Lower leg skin (tissue), 4 donors: ENCODE measurements at regions not wholly inside any gene's neighbourhood (a gene's known extent, or its start where the extent isn't known, plus 50 kb on each side); places are given as distances from the start of the nearest gene placed in this dataset.
A peak's percentile ranks its signal among the peaks of the same experiment; 100 is the strongest.

Source experiments
- DNase-seq, 2 donors: peaks; one replicate each; pipeline ENCODE4 v3.0.0-alpha.2; 2019; ENCODE audit warnings: low spot score in 2 of 2
- H3K4me3 ChIP-seq: fragments of 200-600 bp; sonication (generic); 2 replicates; pipeline ENCODE4 v1.5.1; 2017; ENCODE audit warnings: mild to moderate bottlenecking, low read depth; ENCODE audit not compliant: poor library complexity, severe bottlenecking
- POLR2A ChIP-seq, 2 donors: fragments of 450-650 bp; IDR thresholded peaks; one replicate each; pipeline ENCODE4 v1.6.1; 2016 to 2017; ENCODE audit warnings: antibody characterized with exemption in 2 of 2, mild to moderate bottlenecking in 1 of 2, moderate library complexity in 1 of 2
- WGBS, 2 donors: methylation state at CpG; one replicate each; pipeline ENCODE4 v1.1.5; 2018; 5-methylcytosine and 5-hydroxymethylcytosine counted together
- intact Hi-C: fragments of 100-400 bp; cut with DNase I; formaldehyde crosslinking; loops from one replicate; pipeline ENCODE4 v1.15.0; 2023; ENCODE audit warnings: low total_unique reads
- TF ChIP-seq, protein P1 (sequence below), 3 donors: fragments of 450-650 bp; IDR thresholded peaks; one replicate each; pipeline ENCODE4 v1.5.1; 2016; ENCODE audit warnings: antibody characterized with exemption in 3 of 3, mild to moderate bottlenecking in 3 of 3, moderate library complexity in 2 of 3

DNA sequence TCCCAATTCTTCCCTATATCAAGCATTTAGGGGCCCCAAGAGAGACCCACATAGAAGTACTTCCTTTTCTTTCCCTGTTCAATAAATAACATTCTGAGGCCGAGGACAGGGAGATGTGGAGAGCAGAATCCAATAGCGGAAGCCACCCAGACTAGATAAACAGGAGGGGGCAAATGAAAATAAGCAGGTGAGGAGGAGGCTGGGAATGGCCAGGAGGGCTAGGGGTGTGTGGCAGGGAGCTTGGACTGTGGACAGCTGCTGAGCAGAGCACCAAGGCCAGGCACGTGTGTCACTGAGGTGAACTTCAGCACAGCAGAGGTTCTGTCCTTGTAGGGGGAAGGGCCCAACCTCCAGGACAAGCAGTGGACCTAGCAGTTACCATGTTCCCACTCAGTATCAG is 339.2 kb downstream of the FOXA2 start:
- 77 to 84% methylated on average over 3 of the region's 3 CpGs for WGBS, 2 donors
- intact Hi-C loops, result no loop called here
- no peak overlapping the region for H3K4me3 ChIP-seq
- TF ChIP-seq POLR2A (IDR thresholded peaks at IDR 0.05), result no peak
- TF ChIP-seq, protein P1, sequence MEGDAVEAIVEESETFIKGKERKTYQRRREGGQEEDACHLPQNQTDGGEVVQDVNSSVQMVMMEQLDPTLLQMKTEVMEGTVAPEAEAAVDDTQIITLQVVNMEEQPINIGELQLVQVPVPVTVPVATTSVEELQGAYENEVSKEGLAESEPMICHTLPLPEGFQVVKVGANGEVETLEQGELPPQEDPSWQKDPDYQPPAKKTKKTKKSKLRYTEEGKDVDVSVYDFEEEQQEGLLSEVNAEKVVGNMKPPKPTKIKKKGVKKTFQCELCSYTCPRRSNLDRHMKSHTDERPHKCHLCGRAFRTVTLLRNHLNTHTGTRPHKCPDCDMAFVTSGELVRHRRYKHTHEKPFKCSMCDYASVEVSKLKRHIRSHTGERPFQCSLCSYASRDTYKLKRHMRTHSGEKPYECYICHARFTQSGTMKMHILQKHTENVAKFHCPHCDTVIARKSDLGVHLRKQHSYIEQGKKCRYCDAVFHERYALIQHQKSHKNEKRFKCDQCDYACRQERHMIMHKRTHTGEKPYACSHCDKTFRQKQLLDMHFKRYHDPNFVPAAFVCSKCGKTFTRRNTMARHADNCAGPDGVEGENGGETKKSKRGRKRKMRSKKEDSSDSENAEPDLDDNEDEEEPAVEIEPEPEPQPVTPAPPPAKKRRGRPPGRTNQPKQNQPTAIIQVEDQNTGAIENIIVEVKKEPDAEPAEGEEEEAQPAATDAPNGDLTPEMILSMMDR (IDR thresholded peaks at IDR 0.05), result no peak
- no peak for DNase-seq

DNA sequence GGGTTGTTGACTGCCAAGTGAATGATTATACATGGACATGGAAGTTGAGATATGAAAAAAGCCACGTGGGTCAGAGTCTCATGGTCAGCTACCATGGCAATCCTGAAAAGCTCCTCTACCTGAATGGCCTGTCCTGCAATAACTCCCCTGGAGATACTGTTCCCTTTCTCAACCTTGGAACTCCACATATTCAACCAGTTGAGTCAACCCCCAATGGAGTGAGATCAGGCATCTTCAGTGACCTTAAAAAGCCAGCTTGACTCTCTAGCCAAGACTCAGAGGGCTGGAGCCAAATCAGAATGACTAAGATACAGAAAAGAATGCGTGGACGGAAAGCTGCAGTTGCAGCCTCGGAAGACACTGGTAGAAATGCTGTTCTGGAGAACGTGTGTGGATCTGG is 341.3 kb downstream of the FOXA2 start:
- DNase-seq, result peak in 1 of 2 donors; percentile 30
- TF ChIP-seq, protein P1 (IDR thresholded peaks at IDR 0.05), result no peak
- 54 to 70% methylated on average over 5 of the region's 5 CpGs for WGBS, 2 donors
- intact Hi-C loops, result no loop called here
- no peak overlapping the region for H3K4me3 ChIP-seq

DNA sequence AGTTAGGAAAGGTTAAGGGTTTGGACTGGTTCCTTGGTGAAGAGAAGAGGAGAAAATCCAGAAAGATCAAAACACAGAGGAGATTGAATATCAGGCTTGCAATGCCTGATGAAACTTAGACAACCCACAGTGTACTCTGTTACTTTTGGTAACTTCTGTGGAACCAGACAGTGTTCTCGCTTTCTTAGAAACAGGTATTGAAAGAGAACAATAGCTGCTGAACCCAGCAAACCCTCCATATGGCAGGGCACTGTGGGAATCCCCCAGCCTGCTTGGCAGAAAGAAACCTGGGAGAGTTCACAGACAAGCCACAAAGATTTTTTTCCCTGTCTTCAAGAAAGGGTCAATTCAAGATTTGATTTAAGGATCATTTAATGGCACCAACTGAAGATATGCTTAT is 342.8 kb downstream of the FOXA2 start:
- TF ChIP-seq POLR2A (IDR thresholded peaks at IDR 0.05), result no peak
- intact Hi-C loops, result no loop called here
- H3K4me3 ChIP-seq, result no peak overlapping the region
- no peak for DNase-seq
- 76 to 81% methylated on average over 1 of the region's 1 CpG for WGBS, 2 donors

DNA sequence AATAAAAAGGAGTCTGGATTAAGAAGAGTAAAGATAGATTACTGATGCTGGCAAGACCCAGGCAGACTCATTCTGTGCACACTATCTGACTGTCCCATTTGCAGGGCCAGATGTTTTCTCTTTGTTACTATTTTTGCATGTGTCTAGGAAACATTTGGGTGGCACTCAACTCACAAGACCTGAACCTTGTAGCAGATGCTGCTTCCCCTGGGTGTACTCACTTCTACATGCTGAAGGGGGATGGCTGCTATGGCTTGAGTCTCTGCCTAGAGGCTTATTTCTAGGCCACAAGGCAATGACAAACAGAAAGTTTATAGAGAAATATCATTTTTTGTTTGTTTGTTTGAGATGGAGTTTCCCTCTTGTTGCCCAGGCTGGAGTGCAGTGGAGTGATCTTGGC is 351.4 kb downstream of the FOXA2 start:
- peak in 1 of 2 donors; percentile 22 for DNase-seq
- TF ChIP-seq, protein P1 (IDR thresholded peaks at IDR 0.05), result no peak
- no peak for TF ChIP-seq POLR2A (IDR thresholded peaks at IDR 0.05)
- H3K4me3 ChIP-seq, result no peak overlapping the region
- intact Hi-C loops, result no loop called here

DNA sequence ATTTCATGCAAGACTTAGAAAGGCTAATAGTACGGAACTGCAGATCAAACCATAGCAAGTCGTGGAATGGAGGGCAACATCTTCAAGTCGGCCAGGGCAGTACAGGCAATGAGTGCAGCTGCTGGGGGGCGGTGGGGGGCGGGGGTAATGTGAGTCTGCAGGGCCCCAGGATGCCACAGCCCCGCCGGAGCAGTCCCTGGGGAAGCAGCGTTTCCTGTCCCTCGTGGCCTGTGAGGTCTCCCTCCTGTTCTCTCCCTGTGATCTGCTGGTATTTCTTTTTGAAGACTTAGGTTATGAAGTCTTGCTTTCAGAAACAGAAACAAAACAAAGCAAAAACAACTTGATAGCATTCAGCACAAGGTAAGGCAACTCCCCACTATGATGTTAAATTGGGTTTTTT is 351.9 kb downstream of the FOXA2 start:
- 44 to 53% methylated on average over 9 of the region's 9 CpGs for WGBS, 2 donors
- H3K4me3 ChIP-seq, result no peak overlapping the region
- DNase-seq, result no peak
- intact Hi-C loops, result no loop called here
- TF ChIP-seq POLR2A (IDR thresholded peaks at IDR 0.05), result no peak

DNA sequence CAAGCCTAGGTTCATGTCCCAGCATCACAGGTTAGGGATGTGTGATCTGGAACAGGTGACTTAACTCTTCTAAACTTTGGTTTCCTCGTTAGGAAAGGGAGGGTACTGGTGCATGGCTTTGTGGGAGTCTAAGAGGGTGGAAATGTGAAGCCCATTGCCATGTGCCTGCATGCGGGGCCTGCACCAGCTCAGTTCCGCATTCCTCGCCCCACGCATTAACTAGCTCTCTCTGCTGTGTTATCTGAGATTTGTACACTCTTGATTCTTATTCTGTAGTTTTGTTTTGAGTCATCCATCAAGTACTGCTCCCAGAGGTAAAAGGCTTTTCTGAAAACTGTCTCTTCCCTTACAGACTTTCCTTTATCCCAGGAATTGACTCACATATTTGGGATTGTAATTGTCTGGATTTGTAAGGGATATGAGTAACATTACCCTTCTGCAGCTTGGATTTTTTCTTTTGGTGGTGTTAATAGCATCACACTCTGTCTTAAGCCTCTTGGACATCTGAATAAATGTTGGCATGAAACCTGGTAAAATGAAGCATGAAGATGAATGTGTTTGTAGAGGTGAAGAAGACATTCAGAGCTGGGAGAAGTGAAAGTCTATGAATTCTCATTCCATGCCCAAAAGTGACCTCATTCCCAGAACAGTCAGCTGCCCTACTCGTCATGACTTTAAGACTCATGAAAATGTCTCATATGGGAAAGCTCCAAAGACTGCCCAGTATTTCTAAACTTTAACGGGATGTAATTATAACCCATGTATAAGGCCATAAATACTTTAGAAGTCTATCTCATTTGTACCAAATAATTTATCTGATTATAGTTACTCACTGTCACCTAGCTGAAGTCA is 357.3 kb downstream of the FOXA2 start:
- no peak for DNase-seq
- 72 to 77% methylated on average over 7 of the region's 7 CpGs for WGBS, 2 donors
- no peak overlapping the region for H3K4me3 ChIP-seq
- TF ChIP-seq, protein P1 (IDR thresholded peaks at IDR 0.05), result no peak
- no peak for TF ChIP-seq POLR2A (IDR thresholded peaks at IDR 0.05)
- intact Hi-C loops, result no loop called here

DNA sequence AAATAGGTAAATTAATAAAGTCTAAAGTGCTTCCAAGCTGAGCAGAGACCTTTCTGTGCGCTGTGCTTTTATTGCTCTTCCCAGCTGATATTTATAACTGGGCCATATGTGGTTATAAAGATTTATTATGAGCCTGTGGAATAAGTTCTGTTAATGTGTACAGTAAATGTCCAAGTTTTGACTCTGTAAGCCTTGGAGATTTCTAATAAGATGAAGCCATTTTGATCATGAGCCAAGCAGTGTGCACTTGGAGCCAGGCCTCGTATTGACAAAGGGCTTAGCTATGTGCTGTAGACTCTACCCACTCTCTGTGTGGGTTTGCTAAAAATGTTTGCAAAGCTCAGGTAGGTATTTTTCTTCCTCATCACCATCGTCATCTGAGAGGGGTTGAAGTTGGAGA is 361.1 kb downstream of the FOXA2 start:
- TF ChIP-seq, protein P1 (IDR thresholded peaks at IDR 0.05), result no peak
- no peak for TF ChIP-seq POLR2A (IDR thresholded peaks at IDR 0.05)
- H3K4me3 ChIP-seq, result no peak overlapping the region
- WGBS, 2 donors, result 57 to 62% methylated on average over 3 of the region's 3 CpGs
- DNase-seq, result no peak
- intact Hi-C loops, result no loop called here
